HG03460 (cell line): ENCODE measurements at regions not wholly inside any gene's neighbourhood (a gene's known extent, or its start where the extent isn't known, plus 50 kb on each side); places are given as distances from the start of the nearest gene placed in this dataset.

Experiments
- ATAC-seq: cut with Tn5 transposase; IDR thresholded peaks from one replicate; pipeline ENCODE4 v1.9.1; 2021; ENCODE audit not compliant: unreplicated experiment

DNA sequence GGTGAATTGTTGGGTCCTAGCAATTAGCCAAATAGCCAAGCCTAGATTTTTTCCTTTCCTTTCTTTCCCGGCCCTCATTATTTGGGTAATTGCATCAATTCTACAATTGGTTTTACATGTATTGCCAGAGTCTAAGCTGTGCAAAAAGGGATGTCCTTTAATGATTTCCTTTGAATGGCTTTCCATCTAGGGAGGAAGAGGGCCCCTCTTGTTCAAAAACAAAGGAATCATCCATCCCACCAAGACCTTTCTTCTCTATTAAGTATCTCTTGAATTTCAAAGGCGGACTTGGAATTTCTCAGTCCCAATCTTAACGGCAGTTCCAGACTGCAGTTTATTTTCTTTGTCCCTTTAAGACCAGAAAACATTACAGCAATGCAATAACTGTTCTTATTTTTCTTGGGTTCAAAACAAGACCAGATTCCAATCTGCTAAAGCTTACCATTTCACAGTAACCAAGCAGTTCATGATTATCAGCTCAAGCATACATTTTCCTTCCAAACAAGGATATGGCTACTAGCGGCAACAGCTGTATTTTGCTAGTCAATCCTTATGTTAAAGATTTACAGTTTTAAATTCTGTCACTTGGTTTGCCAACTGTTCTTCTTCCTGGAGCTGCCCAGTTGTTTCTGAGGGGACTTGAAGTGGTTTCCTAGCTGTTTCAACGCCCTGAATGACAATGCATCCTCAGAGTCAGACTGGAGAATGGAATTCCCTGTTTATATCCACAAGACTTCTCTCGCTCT, 91.4 kb upstream of the LRIG1 start:
- no peak for ATAC-seq

DNA sequence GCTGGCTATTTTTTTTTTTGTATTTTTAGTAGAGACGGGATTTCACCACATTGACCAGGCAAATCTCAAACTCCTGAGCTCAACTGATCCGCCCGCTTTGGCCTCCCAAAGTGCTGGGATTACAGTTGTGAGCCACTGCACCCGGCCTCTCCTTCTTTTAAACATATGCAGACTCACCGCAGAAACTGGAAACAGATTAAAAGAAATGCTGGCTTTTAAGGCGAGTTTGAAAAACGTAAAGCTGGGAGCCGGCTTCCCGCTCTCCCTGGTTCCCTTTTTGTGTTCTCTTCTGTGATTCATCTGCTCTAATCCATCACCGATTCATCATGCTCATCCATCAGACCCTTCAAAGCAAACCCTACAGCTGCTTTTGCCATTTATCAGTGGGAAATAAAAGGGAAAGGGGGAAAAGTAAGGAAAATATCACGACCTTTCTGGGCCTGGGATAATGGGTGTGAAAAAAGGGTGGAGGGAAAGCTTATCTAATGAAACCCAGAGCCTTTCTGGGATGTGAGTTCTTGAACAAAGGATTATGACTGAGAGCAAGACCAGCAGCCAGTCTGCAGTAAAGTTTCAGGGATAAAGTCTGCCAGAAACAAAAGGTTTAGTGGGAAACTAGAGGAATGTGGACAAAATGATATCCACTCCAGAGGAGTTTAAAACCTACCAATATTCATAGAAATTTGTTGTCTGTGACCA, 92.3 kb upstream of the LRIG1 start:
- ATAC-seq = no peak

DNA sequence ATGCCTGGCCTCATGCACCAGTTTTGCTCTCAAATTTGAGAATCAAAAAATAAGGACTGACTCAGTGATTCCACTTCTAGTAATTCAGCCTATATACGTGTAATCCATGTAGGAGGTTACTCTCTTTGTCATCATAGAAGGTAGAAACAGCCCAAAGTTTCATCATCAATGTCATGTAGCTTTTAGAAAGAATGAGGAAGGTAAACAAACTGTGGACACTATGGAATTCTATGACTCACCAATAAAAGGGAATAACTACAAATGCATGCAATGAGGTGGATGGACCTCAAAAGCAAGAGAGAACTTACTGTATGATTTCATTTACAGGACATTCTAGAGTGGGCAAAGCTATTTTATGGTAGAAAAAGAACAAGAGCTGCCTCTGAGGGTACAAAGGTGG, 93.2 kb upstream of the LRIG1 start:
- ATAC-seq = no peak

DNA sequence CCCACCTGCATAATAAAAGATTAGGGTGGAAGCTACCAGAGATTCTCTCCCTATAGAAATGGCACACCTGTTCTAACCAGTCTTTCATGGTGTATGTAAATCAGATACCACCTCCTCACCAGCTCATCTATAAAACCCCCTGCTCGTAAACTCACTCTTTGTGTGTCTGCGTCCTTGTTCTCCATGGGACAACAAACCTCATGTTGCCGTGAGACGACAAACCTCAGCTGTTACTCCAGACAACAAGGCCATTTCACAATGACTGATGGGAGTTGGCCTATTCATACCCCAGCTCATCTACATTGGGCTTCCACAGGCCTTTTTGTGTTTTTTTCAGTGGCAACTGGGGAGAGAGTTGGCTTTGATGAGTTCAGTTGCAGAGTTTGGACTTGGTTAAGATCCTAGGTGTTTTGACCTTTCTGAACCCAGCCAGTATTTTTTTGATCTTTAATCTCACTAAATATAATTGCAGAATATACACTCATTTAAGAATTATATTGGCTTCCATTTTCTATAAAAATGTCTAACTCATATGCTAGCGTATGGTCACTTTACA, 96.6 kb upstream of the LRIG1 start:
- no peak for ATAC-seq

DNA sequence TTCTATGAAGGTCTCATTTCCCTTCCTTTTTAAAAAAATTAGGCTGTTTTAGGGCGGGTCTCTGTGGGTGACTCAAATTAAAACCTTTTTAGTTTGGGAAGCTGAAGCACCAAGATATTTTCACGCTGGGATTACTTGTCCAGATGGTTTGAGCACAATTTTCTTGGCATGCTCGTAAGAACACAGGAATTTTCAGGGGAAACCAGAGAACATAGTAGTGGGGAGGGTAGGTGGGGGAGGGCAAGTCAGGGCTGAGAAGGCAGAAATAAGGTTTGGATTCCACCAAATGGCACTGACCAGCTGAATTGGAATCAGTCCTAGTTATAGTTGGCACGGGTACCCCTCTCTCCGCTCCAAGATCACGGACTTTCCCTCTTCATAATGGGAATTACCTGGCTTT, 97.3 kb upstream of the LRIG1 start:
- ATAC-seq = no peak

DNA sequence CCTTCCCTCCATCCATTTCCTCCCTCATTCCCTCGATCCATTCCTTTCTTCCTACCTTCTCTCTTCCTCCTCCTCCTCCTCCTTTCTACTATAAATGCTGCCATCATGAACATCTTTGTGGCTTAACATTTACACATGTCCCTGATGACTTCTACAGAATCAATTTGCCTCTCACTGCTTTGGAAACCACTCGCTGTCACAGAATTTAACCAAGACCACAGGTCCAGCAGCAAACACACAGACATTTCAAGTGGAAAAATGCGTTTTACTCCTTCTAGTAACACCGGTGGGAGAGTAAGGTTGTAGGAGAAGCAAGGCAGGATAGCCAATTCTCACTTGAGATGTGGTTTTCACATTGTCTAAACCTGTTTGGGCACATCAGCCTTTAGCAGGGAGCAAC, 101.4 kb upstream of the LRIG1 start:
- ATAC-seq = no peak

DNA sequence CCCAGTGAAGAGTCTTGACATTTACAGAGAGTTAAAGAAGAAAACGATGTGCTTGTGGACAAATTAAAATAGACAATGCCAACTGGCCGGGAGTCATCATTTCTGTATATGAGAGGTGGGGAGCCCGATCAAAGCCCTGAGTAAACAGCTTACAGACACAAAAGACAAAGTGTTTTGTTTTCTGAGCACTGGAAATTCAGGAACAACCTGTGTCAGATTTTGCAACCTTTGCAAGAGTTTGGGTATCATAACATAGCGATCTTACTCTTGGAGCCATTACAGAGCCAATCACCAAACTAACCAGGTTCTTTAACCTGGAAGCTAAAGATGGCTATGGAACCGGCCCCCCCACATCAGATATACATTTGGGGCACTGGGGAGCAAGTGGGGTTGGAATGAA, 101.9 kb upstream of the LRIG1 start:
- no peak for ATAC-seq

DNA sequence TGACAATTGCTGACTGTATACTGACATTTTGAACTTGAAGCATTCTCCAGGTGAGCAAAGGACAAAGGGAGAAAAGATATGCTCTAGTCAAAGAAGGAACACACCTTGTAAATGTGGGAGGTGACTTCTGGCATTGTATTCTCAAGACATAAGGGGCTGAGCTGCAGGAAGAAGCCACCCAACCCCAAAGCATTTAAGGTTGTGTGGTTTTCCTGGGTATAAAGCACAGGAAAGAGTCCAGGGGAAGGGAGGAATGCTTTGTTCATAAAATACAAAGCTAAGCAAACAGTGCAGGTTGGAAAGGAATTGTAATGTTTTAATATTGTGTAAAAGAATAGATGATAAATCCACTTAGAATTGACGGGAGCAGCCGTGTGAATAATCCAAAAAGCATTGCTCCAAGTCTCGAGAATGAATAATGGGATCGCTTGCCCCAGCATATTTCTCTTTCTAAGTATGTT, 102.4 kb upstream of the LRIG1 start:
- no peak for ATAC-seq

DNA sequence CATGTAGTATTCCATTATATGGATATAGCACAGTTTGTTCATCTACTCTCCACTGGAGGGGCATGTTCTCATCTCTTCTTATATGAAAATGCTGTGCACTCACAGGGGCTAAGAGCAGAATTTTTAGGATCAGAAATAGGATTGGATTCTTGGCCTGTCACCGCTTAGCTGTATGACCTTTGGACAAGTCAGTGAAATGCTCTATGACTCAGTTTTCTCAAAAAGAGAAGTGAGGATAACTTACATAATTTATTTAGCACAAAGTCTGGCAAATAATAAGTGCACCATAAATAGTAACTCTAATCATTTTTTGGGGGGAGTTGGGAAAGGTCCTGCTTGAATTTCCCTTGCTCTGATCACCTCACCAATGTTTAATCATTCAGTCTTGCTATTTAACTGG, 103.7 kb upstream of the LRIG1 start:
- ATAC-seq = no peak

DNA sequence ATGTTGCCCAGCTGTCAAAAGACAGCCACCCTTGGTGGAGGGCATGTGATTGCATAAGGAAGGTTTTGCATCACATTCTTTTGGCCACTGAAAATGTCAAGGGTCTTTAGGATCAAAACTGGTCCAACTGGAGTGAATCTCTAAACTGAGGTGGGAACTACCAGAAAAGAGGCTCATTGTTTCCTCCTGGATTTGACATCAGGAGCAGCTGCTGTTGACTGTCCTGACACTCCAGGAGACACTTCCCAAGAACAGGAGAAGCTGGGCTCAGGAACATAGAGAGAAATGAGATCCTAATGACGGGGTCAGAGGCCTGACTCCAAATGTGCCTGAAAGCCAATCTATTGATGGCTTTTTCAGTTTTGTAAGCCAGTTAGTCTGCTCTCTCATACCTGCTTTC, 105.3 kb upstream of the LRIG1 start:
- no peak for ATAC-seq

DNA sequence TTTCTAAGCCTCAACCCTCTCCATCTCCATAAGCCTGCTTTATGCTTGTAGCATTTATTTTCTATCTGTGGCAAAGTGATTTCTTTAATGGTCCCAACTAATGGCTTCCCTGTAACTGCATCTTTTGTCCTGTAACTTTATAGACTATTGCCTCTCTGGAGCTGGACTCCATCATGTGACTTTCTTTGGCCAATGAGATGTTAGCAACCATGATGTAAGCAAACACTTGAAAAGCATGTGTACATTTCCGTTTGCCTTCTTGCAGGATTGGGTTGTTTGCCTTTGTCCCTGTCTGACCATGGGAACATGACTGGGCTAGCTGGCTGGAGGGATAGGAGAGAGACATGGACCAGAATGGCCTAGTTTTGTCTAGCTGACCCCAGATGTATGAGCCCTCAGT, 106.0 kb upstream of the LRIG1 start:
- ATAC-seq = no peak

DNA sequence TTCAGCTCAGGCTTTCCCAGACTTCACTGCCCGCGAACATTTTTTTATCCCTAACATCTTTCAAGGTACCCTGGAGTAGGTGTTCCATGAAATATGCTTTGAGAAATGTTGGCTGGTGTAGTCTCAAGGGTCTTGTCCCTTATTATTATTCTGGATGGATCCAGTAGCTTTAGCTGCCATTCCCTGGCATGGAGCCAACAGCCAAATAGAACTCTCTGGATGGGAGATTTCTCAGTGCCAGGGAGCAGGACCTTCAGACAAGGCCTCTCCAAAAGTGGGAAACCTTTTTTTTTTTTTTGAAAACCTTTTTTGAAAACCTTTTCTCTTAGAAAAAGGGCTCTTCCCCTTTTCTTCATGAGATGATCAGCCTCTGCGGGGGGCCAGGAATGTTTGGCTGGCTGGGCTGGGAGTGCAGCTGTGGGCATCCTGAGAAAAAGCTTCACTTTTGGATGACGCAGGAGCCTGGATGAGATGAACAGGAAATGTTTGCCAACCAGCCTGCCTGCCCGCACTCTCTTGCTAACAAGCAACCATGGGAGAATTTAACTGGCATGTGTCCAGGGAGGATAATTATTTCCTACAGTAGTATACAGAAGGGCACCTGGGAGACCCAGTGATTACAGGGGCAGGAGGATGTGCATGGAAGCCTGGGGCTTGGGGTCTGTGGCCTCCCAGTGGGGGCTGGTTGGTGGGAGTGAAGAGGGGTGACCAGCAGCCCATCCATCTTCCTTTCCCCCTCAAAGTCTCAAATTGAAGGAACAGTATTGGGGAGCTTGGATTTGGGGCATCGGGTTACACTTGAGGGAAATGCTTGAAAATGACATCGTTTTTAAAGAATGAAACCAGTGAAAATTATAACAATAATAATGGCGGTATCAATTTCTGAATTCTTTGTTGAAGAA, 109.1 kb upstream of the LRIG1 start:
- ATAC-seq = no peak

DNA sequence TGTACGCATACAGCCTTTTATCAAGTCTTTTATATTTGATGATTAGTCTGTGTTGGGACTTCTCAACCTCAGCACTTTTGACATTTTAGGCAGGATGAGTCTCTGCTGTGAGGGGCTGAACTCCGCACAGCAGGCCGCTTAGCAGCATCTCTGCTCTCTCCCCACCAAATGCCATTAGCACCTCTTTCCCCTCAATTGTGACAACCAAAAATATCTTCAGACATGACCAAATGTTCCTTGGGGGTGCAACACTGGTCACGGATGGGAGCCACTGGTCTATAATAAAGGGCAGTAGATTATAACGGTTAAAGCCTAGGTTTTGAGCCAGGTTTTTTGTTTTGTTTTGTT, 109.7 kb upstream of the LRIG1 start:
- no peak for ATAC-seq

DNA sequence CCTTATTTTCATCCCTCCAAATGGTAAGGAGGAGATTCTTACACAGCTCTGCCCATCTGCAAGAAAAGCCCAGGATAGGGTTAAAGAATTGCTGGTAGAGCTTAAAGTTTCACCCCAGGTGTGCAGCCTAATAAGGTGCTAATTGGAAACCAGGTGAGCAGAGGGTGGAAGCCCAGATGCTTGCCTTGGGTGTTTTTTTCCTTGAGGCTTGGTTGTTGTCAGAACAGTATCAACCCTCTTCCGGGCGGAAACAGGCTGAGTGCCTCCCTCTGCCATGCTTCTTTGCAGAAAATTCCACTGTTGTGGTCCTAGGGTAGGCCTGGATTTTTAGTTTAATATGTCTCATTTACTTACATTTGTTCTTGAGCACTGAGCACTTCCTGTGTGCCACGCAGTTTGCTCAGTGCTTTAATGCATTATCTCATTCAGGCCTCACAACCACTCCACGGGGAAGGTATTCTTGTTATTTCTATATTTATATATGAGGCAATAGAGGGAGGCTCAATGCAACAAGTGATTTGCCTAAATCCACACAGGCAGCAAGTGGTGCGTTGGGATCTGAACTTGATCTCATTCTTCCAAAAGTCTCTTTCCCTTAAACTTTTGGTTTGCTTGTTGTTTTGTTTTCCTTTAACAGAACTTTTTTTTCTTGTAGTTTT, 115.0 kb upstream of the LRIG1 start:
- no peak for ATAC-seq

DNA sequence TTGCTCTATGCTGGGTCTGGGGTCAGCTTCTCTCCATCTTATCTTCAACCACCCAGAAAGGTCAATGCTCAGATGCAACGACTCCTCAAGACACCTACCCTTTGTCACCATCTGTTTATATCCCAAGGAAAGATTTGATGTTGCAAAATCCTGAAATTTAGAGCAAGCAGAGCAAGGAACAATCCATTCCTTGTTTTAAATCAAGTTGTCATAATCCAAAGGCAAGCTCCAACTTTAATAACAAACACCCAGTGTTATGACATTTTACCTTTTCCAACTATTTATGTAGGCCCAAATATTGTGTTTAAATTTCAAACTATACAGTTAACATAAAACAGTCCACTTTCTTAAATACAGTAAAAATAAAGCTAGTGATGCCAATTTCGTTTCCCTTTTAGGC, 116.5 kb upstream of the LRIG1 start:
- ATAC-seq = no peak

DNA sequence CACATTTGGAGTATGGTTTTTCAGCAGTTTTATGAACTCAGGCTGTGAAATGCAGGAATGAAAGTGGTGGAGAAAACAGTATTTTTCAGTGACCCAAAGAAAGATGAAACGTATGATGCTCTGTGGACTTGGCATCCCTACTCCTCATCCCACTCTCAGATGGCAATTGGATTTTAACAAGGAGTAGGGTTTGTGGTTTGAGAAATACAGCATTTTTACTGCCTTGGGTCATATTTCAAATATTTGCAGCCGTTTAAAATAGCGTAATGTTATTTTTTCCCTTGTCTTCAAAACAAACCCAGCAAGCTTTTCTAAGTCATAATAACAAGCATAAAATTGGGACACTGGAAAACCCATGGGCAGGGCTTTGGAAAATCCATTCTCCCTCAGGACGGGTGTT, 117.2 kb upstream of the LRIG1 start:
- no peak for ATAC-seq

DNA sequence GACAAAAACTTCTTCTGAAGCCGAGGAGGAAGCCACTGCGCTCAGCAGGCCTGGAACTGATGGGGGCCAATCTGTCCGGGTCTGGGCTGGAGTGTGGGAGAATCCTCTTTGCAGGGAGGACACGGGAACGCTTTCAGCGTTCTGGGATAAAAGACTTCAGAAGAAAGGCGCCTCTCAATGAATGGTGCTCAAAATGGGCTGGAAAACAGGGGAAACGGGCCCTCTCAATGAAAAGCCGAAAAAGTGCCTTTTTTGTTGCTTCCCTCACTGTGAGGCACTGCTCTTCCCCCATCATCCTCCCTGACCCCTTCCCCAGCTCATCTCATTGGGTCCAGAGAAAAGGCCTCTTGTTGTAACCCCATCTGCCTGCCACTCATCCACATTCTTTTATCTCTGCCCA, 119.5 kb upstream of the LRIG1 start:
- ATAC-seq = no peak

DNA sequence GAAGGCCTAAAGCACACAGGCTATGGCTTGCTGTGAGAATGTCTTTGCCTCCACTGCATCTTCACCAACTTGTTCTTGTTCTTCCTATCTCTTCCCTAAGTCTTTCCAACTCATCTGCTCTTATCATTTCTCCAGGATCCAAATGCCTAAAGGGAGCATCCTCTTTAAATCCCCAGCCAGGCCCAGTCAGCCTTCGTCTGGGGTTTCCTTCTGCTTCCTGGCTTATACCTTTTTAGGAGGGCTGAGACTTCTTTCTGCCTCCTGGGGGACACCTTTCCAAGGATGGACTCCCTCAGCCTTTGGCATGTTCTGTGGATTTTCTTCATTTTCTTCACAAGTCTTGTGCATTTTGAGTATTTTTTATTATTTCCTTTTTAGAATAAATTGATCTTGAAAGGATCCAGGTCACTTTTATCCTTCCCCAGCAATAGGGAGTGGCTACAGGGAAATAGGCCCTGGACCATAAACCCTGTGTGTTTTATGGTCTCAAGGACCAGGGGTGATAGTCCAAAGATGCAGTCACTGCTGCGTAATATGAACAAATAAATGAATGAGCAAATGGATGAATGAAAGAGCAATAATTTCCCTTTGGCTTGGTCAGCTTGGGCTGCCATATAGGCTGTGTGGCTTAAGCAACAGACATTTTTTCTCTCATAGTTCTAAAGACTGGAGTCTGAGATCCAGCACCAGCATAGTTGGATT, 122.1 kb upstream of the LRIG1 start:
- no peak for ATAC-seq

DNA sequence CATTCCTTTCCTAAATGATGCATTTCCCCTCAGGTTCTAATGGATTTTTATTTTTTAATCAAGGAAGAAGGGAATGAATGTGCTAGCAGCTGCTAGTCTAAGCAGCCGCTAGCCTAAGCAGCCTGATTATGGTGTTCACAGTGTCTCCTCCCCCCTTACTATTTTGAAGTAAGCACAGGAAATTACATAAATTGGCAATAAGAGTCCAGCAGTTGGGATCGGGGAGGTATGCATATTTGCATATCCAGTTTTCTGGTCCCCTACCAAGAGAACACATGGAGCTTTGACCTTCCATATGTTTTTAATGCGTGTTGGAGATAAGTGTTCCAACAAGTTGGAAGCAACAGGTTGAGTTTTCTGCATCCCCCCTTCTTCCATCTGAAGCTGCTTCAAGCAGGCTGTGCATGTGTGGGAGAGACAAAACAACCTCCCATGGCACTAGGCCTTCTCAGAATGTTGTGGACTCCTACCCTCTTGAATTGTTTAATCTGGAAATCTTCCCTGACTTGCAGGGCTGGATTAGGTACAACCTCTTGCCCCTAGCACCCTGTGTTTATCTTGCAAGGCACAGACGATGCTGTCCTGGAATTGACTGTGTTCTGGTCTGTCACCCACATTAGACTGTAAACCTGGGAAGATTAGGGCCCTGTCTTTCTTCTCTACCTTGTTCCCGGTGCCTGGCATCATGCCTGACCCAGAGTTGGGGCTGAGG, 124.8 kb upstream of the LRIG1 start:
- ATAC-seq = no peak
